HG03135 (cell line): ENCODE measurements at regions not wholly inside any gene's neighbourhood (a gene's known extent, or its start where the extent isn't known, plus 50 kb on each side); places are given as distances from the start of the nearest gene placed in this dataset.
A peak's percentile ranks its signal among the peaks of the same experiment; 100 is the strongest.
"Not testable (repeated sequence)": the region's sequence is repeated elsewhere in the genome, so short reads cannot be mapped to it uniquely, and the experiment has no call there.

ENCODE experiments used
- ATAC-seq: cut with Tn5 transposase; IDR thresholded peaks from one replicate; pipeline ENCODE4 v1.9.1; 2021; ENCODE audit warnings: mild to moderate bottlenecking, moderate library complexity; ENCODE audit not compliant: unreplicated experiment

DNA sequence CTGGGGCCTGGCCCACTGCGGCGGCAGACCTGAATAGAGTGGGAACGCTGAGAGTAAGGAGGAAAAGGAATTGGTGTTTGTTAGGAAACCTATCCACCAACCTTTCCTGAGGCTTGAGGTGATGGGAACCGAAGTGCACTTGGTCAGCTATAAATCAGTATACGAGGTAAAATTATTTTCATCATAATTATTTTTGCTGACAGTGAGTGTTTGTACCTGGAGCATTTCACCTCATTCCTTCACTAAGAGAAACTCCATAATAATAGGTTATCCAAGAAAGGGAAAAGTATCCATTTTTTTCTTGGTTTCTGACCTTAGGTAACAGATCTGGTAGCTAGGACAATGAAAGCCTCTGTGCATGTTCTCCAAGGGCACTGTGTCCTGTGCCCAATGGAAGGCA lies 138.6 kb upstream of the RGPD4 start:
- ATAC-seq, result no peak

DNA sequence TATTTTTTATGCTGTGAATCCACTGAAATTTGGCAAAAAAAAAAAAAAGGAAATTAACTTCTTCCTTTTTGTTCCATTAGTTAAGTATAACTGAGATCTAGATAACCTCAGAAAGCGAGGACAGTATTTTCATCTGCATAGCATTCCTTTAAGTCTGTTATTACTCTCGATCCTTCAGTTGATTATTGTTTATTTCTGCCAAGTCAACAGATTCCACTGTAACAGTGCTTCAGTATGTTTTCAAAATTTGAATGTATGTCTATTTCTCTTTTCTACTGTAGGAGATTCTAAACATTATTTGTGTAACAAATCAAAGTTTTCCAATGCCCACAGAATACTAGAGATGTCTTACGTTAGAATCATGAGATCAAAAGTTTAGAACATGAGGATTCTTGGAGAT lies 133.1 kb upstream of the RGPD4 start:
- ATAC-seq, result no peak

GRCh38 chr2:107694667-107695066 lies 132.0 kb upstream of the RGPD4 start:
- no peak for ATAC-seq

- ATAC-seq, result no peak
These were observed 129.3 kb upstream of the RGPD4 start for GRCh38 chr2:107697385-107697784.

DNA sequence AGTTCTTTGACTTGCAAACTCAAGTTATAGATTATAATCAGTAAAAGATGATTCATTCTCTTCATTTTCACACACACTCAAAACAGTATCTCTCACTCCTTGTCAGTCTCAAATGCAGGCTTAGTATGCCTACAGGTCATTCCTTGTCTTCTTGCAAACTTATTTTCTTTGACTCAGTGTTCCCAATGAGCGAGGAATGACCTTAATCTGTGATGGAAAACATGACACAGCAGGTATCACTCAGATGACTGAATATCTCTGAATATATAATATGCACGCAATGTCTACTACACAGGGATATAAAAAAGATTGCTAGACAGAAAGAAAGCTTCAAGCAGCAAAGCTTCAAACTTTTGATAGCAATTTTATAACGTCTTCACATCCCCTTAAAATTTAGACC lies 127.8 kb upstream of the RGPD4 start:
- ATAC-seq, result no peak

GRCh38 chr2:107700073-107700472 lies 126.6 kb upstream of the RGPD4 start:
- ATAC-seq, result no peak

GRCh38 chr2:107711941-107712340 lies 114.8 kb upstream of the RGPD4 start:
- ATAC-seq, result no peak

- peak; percentile 68 for ATAC-seq
These were observed 113.8 kb upstream of the RGPD4 start for GRCh38 chr2:107712857-107713256.

- ATAC-seq, result no peak
These were observed 109.0 kb upstream of the RGPD4 start for GRCh38 chr2:107717661-107718060.

- no peak for ATAC-seq
These were observed 107.6 kb upstream of the RGPD4 start for GRCh38 chr2:107719141-107719540.

DNA sequence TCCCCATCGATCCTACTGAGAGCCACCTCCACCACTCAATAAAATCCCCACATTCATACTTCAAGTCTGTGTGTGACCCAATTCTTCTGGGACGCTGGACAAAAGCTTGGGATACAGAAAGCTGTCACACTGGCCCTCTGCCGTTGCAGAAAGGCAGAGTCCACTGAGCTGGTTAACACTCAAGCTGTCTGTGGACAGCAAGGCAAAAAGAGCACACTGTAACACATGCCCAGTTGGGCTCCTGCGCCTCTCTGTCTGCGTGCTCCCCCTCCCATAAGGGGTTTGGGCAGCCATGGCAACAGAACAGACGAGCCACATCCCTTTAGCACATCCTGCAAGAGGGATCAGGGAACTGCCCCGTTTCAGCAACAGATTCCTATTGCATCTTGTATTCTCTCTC lies 106.9 kb upstream of the RGPD4 start:
- ATAC-seq, result no peak

DNA sequence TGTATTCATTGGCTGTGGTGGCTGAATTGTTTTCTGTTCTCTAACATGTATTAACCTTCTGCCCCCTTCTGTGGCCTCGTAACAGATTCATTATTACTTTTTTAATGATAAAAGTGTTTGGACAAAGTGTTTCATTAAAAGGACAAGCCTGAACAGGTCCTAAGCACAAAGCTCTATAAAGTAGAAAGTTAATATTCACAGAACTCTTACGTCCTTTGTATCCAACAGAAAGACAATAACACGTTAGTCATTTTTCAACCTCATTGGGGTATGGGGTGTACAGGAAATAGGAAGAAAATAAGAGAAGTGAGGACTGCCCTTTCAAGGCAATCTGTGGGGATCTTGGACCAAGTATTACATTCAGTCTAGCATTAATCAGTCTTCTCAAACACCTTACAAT lies 105.5 kb upstream of the RGPD4 start:
- ATAC-seq, result no peak

- ATAC-seq, result no peak
These were observed 105.1 kb upstream of the RGPD4 start for GRCh38 chr2:107721586-107721985.

GRCh38 chr2:107725824-107726223 lies 100.9 kb upstream of the RGPD4 start:
- ATAC-seq, result not testable (repeated sequence)

GRCh38 chr2:107727318-107727717 lies 99.4 kb upstream of the RGPD4 start:
- no peak for ATAC-seq

GRCh38 chr2:107728586-107728985 lies 98.1 kb upstream of the RGPD4 start:
- no peak for ATAC-seq

DNA sequence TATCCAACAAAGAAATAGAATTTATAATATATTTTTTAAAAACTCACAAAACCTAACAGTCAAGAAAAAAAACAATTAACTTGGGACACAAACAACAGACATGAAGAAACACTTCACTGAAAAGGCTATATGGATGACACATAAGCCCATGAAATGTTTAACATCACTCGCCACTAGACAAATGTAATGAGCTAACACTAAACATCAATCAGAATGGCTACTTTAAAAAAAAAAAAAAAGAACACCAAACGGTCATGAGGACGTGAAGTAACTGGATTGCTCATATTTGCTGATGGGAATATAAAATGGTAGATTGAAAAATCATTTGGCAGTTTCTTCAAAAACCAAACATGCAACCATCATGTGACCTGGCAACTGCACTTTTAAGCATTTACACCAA lies 97.3 kb upstream of the RGPD4 start:
- no peak for ATAC-seq

GRCh38 chr2:107730898-107731297 lies 95.8 kb upstream of the RGPD4 start:
- no peak for ATAC-seq

GRCh38 chr2:107731435-107731834 lies 95.3 kb upstream of the RGPD4 start:
- no peak for ATAC-seq

GRCh38 chr2:107735201-107735600 lies 91.5 kb upstream of the RGPD4 start:
- ATAC-seq, result no peak

DNA sequence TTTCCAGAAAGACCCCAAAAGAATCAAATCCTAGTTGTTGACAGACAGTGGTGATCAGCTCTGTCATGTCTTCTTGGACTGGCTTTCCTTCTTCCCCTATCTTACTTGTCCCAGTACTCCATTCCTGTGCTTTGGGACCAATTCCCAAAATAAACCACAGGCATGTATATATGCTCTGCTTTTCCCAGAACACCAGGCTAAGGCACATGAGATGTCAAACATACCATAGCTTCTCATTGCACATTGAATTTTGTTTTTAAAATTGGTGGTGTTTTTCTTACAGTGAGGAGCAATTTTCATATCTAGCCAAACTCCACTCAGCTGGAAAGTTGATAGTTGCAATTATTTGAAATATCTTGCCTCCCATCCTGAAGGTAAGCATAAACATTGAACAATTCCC lies 88.9 kb upstream of the RGPD4 start:
- no peak for ATAC-seq

DNA sequence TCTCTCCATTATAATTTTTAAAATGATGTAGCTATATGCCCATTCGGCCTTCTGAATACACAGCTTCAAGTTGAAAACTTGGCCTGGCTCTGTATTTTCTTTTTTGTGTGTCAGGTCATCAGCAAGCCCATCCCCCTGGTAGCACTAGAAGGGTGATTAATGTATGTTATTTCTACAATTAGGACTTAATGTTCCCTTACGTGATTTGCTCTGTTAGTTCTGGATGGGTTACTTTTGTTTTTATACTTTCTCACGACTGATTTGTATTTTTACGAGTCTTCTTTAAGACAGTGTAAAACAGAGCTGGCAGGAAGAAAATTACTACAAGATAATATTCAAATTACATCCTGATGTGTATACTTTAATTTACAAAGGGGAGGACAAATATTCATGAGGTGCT lies 88.4 kb upstream of the RGPD4 start:
- ATAC-seq, result no peak

GRCh38 chr2:107740300-107740699 lies 86.4 kb upstream of the RGPD4 start:
- ATAC-seq, result no peak

DNA sequence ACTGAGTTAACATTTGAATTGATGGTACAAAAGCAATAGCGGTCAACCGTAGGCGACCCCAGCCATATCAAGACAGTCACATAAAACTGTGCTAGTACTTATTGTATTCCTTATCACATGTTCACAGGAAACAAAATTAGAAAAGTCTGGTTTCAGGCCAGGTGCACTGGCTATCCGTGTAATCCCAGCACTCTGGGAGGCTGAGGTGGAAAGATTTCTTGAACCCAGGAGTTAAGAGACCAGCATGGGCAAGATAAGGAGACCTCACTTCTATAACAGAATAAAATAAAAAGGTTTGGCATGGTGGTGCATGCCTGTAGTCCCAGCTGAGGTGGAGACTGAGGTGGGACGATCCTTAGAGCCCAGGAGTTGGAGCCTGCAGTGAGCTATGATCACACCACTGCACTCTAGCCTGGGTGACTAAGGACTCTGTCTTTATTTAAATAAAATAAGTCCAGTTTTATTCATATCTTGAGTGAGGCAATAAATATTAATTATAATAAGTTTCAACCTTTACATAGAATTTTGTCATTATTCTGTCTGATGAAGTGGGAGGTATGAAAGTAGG lies 84.1 kb upstream of the RGPD4 start:
- no peak for ATAC-seq
